GM12875 (cell line): ENCODE measurements at regions not wholly inside any gene's neighbourhood (a gene's known extent, or its start where the extent isn't known, plus 50 kb on each side); places are given as distances from the start of the nearest gene placed in this dataset.

ENCODE experiments used
- H3K4me3 ChIP-seq: one replicate; pipeline ENCODE4 v1.5.1; 2011; ENCODE audit warnings: low read depth, low read length, control low read depth
- TF ChIP-seq, protein P1 (sequence below): IDR thresholded peaks from 2 replicates; pipeline ENCODE4 v1.5.1; 2011; ENCODE audit warnings: low read depth, mild to moderate bottlenecking, control low read depth, inconsistent platforms, low read length, moderate library complexity, borderline replicate concordance; ENCODE audit not compliant: insufficient read depth

DNA sequence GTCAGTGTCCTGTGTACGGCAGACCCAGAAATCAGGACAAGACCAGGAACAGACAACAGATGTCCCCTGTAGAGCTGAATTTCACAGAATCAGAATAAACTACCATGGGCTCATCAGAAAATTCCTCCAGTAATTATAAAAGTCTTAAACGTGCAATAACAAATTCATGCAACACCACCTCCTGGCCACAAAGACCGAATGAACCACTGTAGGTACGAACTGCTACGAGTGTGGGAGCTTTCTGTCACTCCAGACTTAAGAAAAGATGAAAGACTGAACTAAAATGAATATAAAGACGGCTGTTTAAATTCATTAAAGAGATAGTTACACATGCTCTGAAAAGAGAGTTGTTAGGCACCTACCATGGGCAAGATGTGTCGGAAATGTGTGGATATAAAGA, 333.5 kb downstream of the RRAGC start:
- no peak overlapping the region for H3K4me3 ChIP-seq
- TF ChIP-seq, protein P1, sequence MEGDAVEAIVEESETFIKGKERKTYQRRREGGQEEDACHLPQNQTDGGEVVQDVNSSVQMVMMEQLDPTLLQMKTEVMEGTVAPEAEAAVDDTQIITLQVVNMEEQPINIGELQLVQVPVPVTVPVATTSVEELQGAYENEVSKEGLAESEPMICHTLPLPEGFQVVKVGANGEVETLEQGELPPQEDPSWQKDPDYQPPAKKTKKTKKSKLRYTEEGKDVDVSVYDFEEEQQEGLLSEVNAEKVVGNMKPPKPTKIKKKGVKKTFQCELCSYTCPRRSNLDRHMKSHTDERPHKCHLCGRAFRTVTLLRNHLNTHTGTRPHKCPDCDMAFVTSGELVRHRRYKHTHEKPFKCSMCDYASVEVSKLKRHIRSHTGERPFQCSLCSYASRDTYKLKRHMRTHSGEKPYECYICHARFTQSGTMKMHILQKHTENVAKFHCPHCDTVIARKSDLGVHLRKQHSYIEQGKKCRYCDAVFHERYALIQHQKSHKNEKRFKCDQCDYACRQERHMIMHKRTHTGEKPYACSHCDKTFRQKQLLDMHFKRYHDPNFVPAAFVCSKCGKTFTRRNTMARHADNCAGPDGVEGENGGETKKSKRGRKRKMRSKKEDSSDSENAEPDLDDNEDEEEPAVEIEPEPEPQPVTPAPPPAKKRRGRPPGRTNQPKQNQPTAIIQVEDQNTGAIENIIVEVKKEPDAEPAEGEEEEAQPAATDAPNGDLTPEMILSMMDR, result no peak

DNA sequence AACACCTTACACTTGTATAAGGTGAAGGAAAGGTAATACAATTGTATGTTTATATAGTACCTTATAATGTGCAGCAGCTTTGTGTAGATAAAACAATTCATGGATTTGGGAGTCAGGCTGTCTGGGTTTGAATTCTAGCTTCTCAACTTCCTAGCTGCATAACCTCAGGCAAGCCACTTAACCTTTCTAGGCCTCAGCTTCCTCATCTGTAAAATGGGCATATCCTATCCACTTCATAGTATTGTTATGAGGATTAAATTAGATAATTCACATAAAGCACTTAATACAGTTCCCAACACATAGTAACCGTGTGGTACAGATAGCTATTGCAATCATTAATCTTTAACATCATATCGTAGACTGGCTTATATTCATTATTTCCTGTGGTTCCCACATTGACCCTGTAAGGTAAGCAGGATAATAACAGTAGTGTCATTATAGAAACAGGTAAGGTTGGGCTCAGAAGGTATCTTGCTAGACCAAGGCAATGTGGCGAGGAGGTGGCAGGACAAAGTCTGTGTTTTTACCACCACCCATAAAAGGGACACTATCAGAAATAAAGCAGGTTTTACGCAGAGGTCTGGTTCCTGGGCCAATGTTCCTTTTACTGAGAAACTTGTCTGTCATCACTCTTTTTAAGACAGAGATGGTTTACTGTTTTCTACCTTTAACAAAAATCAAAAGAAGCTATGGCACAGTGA, 334.1 kb downstream of the RRAGC start:
- TF ChIP-seq, protein P1, result no peak
- no peak overlapping the region for H3K4me3 ChIP-seq

DNA sequence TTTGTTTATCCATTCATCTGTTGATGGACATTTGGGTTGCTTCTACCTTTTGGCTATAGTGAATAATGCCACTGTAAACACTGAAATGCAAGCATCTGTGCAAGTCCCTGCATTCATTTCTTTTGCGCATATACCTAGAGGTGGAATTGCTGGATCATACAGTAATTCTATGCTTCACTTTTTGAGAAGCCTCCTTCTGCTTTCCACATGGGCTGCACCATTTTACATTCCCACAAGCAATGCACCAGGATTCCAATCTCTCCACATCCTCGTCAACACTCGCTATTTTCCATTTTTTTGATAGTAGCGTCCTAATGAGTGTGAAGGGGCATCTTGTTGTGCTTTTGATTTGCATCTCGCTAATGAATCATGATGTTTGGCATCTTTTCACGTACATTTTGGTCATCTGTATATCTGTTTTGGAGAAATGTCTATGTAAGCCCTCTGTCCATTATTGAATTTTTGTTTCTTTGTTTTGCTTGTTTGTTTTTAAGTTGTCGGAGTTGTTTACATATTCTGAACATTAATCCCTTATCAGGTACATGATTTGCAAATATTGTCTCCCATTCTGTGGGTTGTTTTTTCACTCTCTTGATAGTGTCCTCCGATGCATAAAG, 335.4 kb downstream of the RRAGC start:
- TF ChIP-seq, protein P1, result no peak
- no peak overlapping the region for H3K4me3 ChIP-seq

DNA sequence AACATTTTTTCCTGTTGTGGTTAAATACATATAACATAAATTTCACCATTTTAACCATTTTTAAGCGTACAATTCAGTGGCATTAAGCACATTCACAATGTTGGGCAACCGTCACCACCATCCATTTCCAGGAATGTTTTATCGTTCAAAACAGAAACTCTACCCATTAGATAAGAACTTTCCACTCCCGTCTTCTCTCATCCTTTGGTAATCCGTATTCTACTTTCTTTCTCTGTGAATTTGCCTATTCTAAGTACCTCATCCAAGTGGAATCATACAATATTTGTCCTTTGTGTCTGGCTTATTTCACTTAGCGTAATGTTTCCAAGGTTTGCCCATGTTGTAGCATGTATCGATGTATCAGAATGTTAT, 336.0 kb downstream of the RRAGC start:
- TF ChIP-seq, protein P1, result no peak
- no peak overlapping the region for H3K4me3 ChIP-seq

DNA sequence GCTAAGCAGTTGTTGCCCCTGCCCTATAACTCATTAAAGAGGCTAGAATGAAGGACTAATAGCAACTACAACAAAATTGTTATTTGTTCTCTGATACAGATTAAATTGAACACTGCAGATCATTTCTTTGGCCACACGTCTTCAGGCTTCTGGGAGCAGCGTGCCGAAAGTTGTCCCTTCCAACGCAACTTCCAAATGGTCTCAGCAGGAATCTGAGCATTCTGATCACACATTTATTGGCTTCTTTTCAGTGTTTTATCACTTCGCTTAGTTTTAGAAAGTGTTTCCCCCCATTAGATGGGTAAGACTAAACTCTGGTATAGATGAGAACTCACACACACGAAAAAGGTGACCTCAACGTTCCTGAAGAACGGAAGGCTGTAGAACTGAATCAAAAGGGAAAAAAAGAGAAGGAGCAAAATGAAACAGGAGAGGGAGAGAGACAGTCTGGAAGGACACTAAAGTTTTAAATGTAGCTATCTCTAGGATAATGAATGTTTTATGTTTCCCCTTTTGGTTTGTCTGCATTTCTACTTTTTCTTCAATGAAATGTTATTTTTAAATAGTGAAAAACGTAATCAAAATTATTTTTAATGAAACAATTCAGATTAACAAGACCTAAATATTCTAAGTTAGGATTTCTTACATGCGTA, 336.5 kb downstream of the RRAGC start:
- H3K4me3 ChIP-seq, result no peak overlapping the region
- TF ChIP-seq, protein P1, result no peak

DNA sequence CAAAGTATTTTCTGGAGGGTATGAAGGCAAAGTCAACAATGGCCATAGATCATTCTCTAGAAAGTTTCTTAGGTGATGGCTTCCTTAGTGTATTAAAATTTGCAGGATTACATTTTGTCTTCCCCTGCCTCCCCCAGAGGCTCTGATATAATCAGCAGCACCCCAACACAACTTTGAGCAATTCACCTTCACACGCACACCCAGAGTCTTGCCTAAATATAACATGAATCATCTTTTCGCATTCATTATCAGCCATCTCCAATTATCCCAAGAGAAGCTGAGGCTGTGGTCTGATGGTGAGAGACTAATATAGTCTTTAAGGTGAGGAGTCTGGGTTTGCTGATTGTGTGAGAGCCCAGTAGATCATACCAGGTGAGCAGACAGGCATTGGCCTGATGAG, 343.0 kb downstream of the RRAGC start:
- TF ChIP-seq, protein P1, result no peak
- no peak overlapping the region for H3K4me3 ChIP-seq

DNA sequence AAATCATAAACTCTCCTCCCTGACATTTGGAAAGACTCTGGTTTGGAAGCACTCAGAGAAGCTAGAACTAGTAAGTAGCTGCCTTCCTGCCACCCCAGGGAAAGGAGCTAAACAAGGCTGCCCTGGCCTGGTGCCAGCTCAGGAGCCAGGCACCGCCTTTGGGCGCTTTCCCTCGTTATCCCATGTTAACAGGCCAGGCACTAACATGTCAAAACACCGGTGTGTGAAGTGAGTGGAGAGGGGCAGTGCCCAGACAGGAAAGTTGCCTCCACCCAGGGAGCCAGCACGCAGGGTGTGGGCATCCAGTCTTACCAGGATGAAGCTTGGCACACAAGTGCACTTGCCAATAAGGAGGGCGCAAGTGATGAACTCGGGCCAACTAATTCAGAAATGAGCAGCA, 346.8 kb downstream of the RRAGC start:
- no peak overlapping the region for H3K4me3 ChIP-seq
- TF ChIP-seq, protein P1, result no peak
